ENCODE measurements at regions not wholly inside any gene's neighbourhood (a gene's known extent, or its start where the extent isn't known, plus 50 kb on each side); places are given as distances from the start of the nearest gene placed in this dataset.

GRCh38 chr1:191669629-191670028 lies 488.6 kb upstream of the RGS18 start:
- WGBS (ENCODE audit: insufficient coverage) = no CpG with 5 or more reads among the region's 2 CpGs
- H3K4me1 ChIP-seq (ENCODE audit: control insufficient read depth in 1 of 2, extremely low read depth in 1 of 2, insufficient read depth in 2 of 2, low read length in 2 of 2) = no peaks in the 10 kb centered on the region
- CTCF ChIA-PET = no interaction called here
- ATAC-seq (replicated peaks in 1 of 4) (no peak), DNase-seq (no peak)
- no peaks in the 10 kb centered on the region for H3K9me3 ChIP-seq
- no peak overlapping the region for H3K4me3 ChIP-seq (ENCODE audit: control insufficient read depth in 1 of 2, extremely low read depth in 1 of 2, low read length in 1 of 2)
- Mint-ChIP-seq H3K36me3 (no peaks in the 10 kb centered on the region), H3K27me3 (no peaks in the 10 kb centered on the region), H3K27ac (no peak overlapping the region), H3K9me3 (peaks cover 0 to 10% (median 0%) of the 10 kb centered on the region in 3 donors), H3K4me3 (no peak overlapping the region), H3K4me1 (no peaks in the 10 kb centered on the region)
- no peak overlapping the region for H3K27ac ChIP-seq (ENCODE audit: low read length)
- H3K36me3 ChIP-seq (ENCODE audit: control insufficient read depth in 2 of 2, extremely low read depth in 1 of 2, insufficient read depth in 1 of 2, low read length in 1 of 2) = no peaks in the 10 kb centered on the region
- POLR2A ChIA-PET = no interaction called here
- H3K27me3 ChIP-seq (replicated peaks in 1 of 2; ENCODE audit: control insufficient read depth in 2 of 2, extremely low read depth in 1 of 2, insufficient read depth in 2 of 2, low read length in 1 of 2) = no peaks in the 10 kb centered on the region

GRCh38 chr1:191671236-191671635 lies 487.0 kb upstream of the RGS18 start:
- Mint-ChIP-seq H3K9me3 (peaks cover 0 to 10% (median 0%) of the 10 kb centered on the region in 3 donors), H3K27ac (no peak overlapping the region), H3K4me3 (no peak overlapping the region), H3K4me1 (no peaks in the 10 kb centered on the region), H3K27me3 (no peaks in the 10 kb centered on the region), H3K36me3 (no peaks in the 10 kb centered on the region)
- CTCF ChIA-PET = no interaction called here
- POLR2A ChIA-PET = no interaction called here
- Histone ChIP-seq H3K4me3 (ENCODE audit: control insufficient read depth in 1 of 2, extremely low read depth in 1 of 2, low read length in 1 of 2) (no peak overlapping the region), H3K36me3 (ENCODE audit: control insufficient read depth in 2 of 2, extremely low read depth in 1 of 2, insufficient read depth in 1 of 2, low read length in 1 of 2) (no peaks in the 10 kb centered on the region), H3K27me3 (replicated peaks in 1 of 2; ENCODE audit: control insufficient read depth in 2 of 2, extremely low read depth in 1 of 2, insufficient read depth in 2 of 2, low read length in 1 of 2) (no peaks in the 10 kb centered on the region), H3K27ac (ENCODE audit: low read length) (no peak overlapping the region), H3K9me3 (no peaks in the 10 kb centered on the region), H3K4me1 (ENCODE audit: control insufficient read depth in 1 of 2, extremely low read depth in 1 of 2, insufficient read depth in 2 of 2, low read length in 2 of 2) (no peaks in the 10 kb centered on the region)
- ATAC-seq (replicated peaks in 1 of 4) (no peak), DNase-seq (no peak)
- WGBS (ENCODE audit: insufficient coverage) = no CpG with 5 or more reads among the region's 2 CpGs

GRCh38 chr1:191674626-191675179 lies 483.6 kb upstream of the RGS18 start:
- no peak for DNase-seq
- H3K4me3 ChIP-seq (ENCODE audit: control insufficient read depth in 1 of 2, extremely low read depth in 1 of 2, low read length in 1 of 2) = no peak overlapping the region
- peaks cover 0 to 12% (median 1%) of the 10 kb centered on the region in 3 donors for H3K9me3 Mint-ChIP-seq
- ChIA-PET POLR2A (no interaction called here), CTCF (no interaction called here)
- ATAC-seq (replicated peaks in 1 of 4) = no peak
- no peaks in the 10 kb centered on the region for H3K27me3 ChIP-seq (replicated peaks in 1 of 2; ENCODE audit: control insufficient read depth in 2 of 2, extremely low read depth in 1 of 2, insufficient read depth in 2 of 2, low read length in 1 of 2)
- no peak overlapping the region for H3K4me3 Mint-ChIP-seq
- H3K4me1 ChIP-seq (ENCODE audit: control insufficient read depth in 1 of 2, extremely low read depth in 1 of 2, insufficient read depth in 2 of 2, low read length in 2 of 2) = no peaks in the 10 kb centered on the region
- no peak overlapping the region for H3K27ac Mint-ChIP-seq
- no peaks in the 10 kb centered on the region for H3K9me3 ChIP-seq
- no CpG with 5 or more reads among the region's 1 CpG for WGBS (ENCODE audit: insufficient coverage)
- H3K36me3 Mint-ChIP-seq = no peaks in the 10 kb centered on the region
- H3K27ac ChIP-seq (ENCODE audit: low read length) = no peak overlapping the region
- H3K27me3 Mint-ChIP-seq = no peaks in the 10 kb centered on the region
- no peaks in the 10 kb centered on the region for H3K4me1 Mint-ChIP-seq
- H3K36me3 ChIP-seq (ENCODE audit: control insufficient read depth in 2 of 2, extremely low read depth in 1 of 2, insufficient read depth in 1 of 2, low read length in 1 of 2) = no peaks in the 10 kb centered on the region

DNA sequence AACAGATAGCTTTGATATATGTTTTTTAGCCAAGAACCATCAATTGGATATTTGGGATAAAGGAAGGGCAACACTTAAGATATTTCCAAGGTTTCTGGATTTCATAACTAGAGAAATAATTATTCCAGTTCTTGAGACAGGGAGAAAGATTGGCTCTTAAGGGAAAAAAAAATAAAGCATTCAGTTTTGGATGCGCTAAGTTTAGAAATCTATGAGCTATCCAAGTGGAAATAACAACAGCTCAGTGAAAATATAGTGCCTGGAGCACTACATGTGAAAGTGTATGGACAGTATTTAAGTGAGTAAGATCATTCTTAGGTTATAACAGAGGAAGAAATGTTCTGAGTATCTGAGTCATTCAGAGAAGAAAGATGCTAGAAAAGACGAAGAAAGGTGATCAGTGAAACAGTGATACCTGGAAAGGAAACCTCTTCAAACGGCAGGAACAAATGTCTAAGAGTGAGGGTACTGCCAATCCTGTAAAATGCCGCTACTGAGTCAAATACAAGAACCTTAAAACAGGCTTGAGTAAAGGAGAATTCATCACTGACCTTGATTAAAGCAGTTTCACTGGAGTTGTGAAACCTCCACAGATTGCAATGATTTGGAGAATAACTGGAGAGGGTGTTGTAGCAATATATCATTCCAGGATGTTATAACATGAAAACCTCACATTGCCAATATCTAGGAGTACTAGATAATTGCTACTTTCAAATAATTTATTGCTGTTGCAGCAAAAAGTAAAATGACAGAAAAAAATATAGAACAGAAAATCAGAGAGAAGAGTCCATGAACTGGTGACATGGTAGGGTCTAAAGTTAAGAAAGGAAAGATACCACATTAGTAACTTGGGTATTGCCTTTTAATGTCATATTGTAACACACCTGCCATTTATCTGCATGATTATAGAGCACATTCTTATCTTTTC lies 482.1 kb upstream of the RGS18 start:
- Histone ChIP-seq H3K27me3 (replicated peaks in 1 of 2; ENCODE audit: control insufficient read depth in 2 of 2, extremely low read depth in 1 of 2, insufficient read depth in 2 of 2, low read length in 1 of 2) (no peaks in the 10 kb centered on the region), H3K27ac (ENCODE audit: low read length) (no peak overlapping the region), H3K4me3 (ENCODE audit: control insufficient read depth in 1 of 2, extremely low read depth in 1 of 2, low read length in 1 of 2) (no peak overlapping the region), H3K9me3 (no peaks in the 10 kb centered on the region), H3K36me3 (ENCODE audit: control insufficient read depth in 2 of 2, extremely low read depth in 1 of 2, insufficient read depth in 1 of 2, low read length in 1 of 2) (no peaks in the 10 kb centered on the region), H3K4me1 (ENCODE audit: control insufficient read depth in 1 of 2, extremely low read depth in 1 of 2, insufficient read depth in 2 of 2, low read length in 2 of 2) (no peaks in the 10 kb centered on the region)
- Mint-ChIP-seq H3K36me3 (no peaks in the 10 kb centered on the region), H3K9me3 (peaks cover 0 to 12% (median 4%) of the 10 kb centered on the region in 3 donors), H3K27ac (no peak overlapping the region), H3K4me3 (no peak overlapping the region), H3K27me3 (no peaks in the 10 kb centered on the region), H3K4me1 (no peaks in the 10 kb centered on the region)
- no CpG with 5 or more reads among the region's 4 CpGs for WGBS (ENCODE audit: insufficient coverage)
- CTCF ChIA-PET = no interaction called here
- DNase-seq (no peak), ATAC-seq (replicated peaks in 1 of 4) (no peak)
- POLR2A ChIA-PET = no interaction called here

DNA sequence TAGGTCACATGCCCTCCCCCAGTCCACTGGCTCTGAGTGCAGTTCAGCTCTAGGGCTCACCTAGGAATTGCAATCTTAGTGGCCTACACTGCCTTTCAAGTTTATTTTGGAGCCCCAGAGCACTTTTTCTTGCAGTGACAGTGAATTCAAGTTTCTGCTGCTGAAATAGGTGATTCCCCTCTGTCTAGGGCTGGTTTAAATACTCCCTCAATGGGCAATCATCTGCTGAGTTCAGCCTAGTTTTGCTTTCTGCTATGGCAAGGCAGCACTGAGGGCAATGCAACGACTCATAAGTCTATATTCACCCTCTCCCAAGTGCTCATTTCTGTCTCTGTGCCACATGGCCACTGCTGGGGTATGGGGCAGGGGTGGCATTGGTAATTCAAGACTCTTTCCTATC lies 472.6 kb upstream of the RGS18 start:
- POLR2A ChIA-PET = no interaction called here
- CTCF ChIA-PET = no interaction called here

DNA sequence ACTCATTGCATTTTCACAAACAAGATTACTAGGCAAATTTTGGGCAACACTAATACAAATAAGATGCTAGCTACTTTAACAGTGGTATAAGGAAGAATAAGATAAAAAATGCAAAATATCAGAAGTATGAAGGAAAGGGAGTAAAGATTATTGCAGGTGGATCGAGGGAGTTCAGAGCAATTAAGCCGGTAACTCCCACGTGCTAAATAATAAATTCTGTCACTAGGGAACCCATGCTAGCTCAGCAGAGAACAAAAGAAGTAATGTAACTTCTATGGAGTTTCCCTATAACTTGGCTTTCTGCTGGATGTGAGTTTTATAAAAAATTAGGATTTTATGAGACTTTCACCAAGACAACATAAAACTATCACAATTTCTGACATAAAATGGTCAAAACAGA lies 470.5 kb upstream of the RGS18 start:
- no peak for ATAC-seq (replicated peaks in 1 of 4)
- ChIA-PET POLR2A (no interaction called here), CTCF (no interaction called here)
- Histone ChIP-seq H3K27me3 (replicated peaks in 1 of 2; ENCODE audit: control insufficient read depth in 2 of 2, extremely low read depth in 1 of 2, insufficient read depth in 2 of 2, low read length in 1 of 2) (no peaks in the 10 kb centered on the region), H3K4me3 (ENCODE audit: control insufficient read depth in 1 of 2, extremely low read depth in 1 of 2, low read length in 1 of 2) (no peak overlapping the region), H3K36me3 (ENCODE audit: control insufficient read depth in 2 of 2, extremely low read depth in 1 of 2, insufficient read depth in 1 of 2, low read length in 1 of 2) (no peaks in the 10 kb centered on the region), H3K9me3 (no peaks in the 10 kb centered on the region), H3K27ac (ENCODE audit: low read length) (no peak overlapping the region), H3K4me1 (ENCODE audit: control insufficient read depth in 1 of 2, extremely low read depth in 1 of 2, insufficient read depth in 2 of 2, low read length in 2 of 2) (no peaks in the 10 kb centered on the region)
- peaks cover 0 to 6% (median 5%) of the 10 kb centered on the region in 3 donors for H3K9me3 Mint-ChIP-seq
- H3K27ac Mint-ChIP-seq = no peak overlapping the region
- H3K4me1 Mint-ChIP-seq = no peaks in the 10 kb centered on the region
- DNase-seq = no peak
- H3K27me3 Mint-ChIP-seq = no peaks in the 10 kb centered on the region
- WGBS (ENCODE audit: insufficient coverage) = 60% methylated on average over 3 of the region's 3 CpGs
- no peaks in the 10 kb centered on the region for H3K36me3 Mint-ChIP-seq
- H3K4me3 Mint-ChIP-seq = no peak overlapping the region

More for the DNA sequence above, 472.6 kb upstream of the RGS18 start:
- no peak for DNase-seq
- Mint-ChIP-seq H3K4me1 (no peaks in the 10 kb centered on the region), H3K36me3 (no peaks in the 10 kb centered on the region), H3K9me3 (peaks cover 0 to 4% (median 3%) of the 10 kb centered on the region in 3 donors), H3K27me3 (no peaks in the 10 kb centered on the region), H3K4me3 (no peak overlapping the region), H3K27ac (no peak overlapping the region)
- Histone ChIP-seq H3K36me3 (ENCODE audit: control insufficient read depth in 2 of 2, extremely low read depth in 1 of 2, insufficient read depth in 1 of 2, low read length in 1 of 2) (no peaks in the 10 kb centered on the region), H3K4me1 (ENCODE audit: control insufficient read depth in 1 of 2, extremely low read depth in 1 of 2, insufficient read depth in 2 of 2, low read length in 2 of 2) (no peaks in the 10 kb centered on the region), H3K27ac (ENCODE audit: low read length) (no peak overlapping the region), H3K4me3 (ENCODE audit: control insufficient read depth in 1 of 2, extremely low read depth in 1 of 2, low read length in 1 of 2) (no peak overlapping the region), H3K27me3 (replicated peaks in 1 of 2; ENCODE audit: control insufficient read depth in 2 of 2, extremely low read depth in 1 of 2, insufficient read depth in 2 of 2, low read length in 1 of 2) (no peaks in the 10 kb centered on the region), H3K9me3 (no peaks in the 10 kb centered on the region)
- ATAC-seq (replicated peaks in 1 of 4) = no peak
- no CpG with 5 or more reads among the region's 1 CpG for WGBS (ENCODE audit: insufficient coverage)

All from T-cell (primary cell).